Loucy (cell line): ENCODE measurements at regions not wholly inside any gene's neighbourhood (a gene's known extent, or its start where the extent isn't known, plus 50 kb on each side); places are given as distances from the start of the nearest gene placed in this dataset.

Experiments
- H2AFZ ChIP-seq: fragments of 200-600 bp; sonication (generic); 2 replicates; pipeline ENCODE4 v1.6.0; 2016; ENCODE audit warnings: antibody characterized with exemption, mild to moderate bottlenecking, low read length, moderate library complexity
- H3F3A ChIP-seq: fragments of 200-600 bp; 2 replicates; pipeline ENCODE4 v1.6.0; 2016; ENCODE audit warnings: antibody characterized with exemption, low read depth, mild to moderate bottlenecking
- H3K27me3 ChIP-seq: fragments of 200-600 bp; sonication (generic); 2 replicates; pipeline ENCODE4 v1.6.1; 2014; ENCODE audit warnings: low read length, mild to moderate bottlenecking; ENCODE audit not compliant: insufficient read depth, poor library complexity, severe bottlenecking
- H3K36me3 ChIP-seq: fragments of 200-600 bp; sonication (generic); 2 replicates; pipeline ENCODE4 v1.6.1; 2016; ENCODE audit warnings: low read length; ENCODE audit not compliant: insufficient read depth
- H3K4me1 ChIP-seq: fragments of 200-600 bp; sonication (generic); 2 replicates; pipeline ENCODE4 v1.5.1; 2014; ENCODE audit warnings: low read length, mild to moderate bottlenecking; ENCODE audit not compliant: insufficient read depth, poor library complexity, severe bottlenecking
- H3K4me2 ChIP-seq: fragments of 200-600 bp; sonication (generic); 2 replicates; pipeline ENCODE4 v1.6.0; 2014; ENCODE audit warnings: antibody characterized with exemption, low read length, low read depth, mild to moderate bottlenecking; ENCODE audit not compliant: poor library complexity, severe bottlenecking
- H3K4me3 ChIP-seq: fragments of 200-600 bp; sonication (generic); 2 replicates; pipeline ENCODE4 v1.5.1; 2014; ENCODE audit warnings: low read length, mild to moderate bottlenecking, mixed read lengths; ENCODE audit not compliant: poor library complexity, severe bottlenecking
- H3K79me2 ChIP-seq: fragments of 200-600 bp; sonication (generic); 2 replicates; pipeline ENCODE4 v1.6.1; 2014; ENCODE audit warnings: low read length; ENCODE audit not compliant: insufficient read depth
- H3K9ac ChIP-seq: fragments of 200-600 bp; sonication (generic); 2 replicates; pipeline ENCODE4 v1.6.0; 2014; ENCODE audit warnings: mild to moderate bottlenecking, low read depth, low read length, moderate library complexity; ENCODE audit not compliant: poor library complexity, severe bottlenecking
- H3K9me2 ChIP-seq: fragments of 200-600 bp; sonication (generic); replicated peaks from 2 replicates; pipeline ENCODE4 v1.6.1; 2016; ENCODE audit warnings: low read depth, low read length, mixed read lengths
- H3K9me3 ChIP-seq: fragments of 200-600 bp; sonication (generic); 2 replicates; pipeline ENCODE4 v1.6.1; 2014; ENCODE audit warnings: mild to moderate bottlenecking, antibody characterized with exemption, low read length, low read depth; ENCODE audit not compliant: insufficient read depth
- H4K20me1 ChIP-seq: fragments of 200-600 bp; sonication (generic); 2 replicates; pipeline ENCODE4 v1.6.0; 2014; ENCODE audit warnings: antibody characterized with exemption, low read length, mild to moderate bottlenecking; ENCODE audit not compliant: insufficient read depth, poor library complexity, severe bottlenecking
- EZH2phosphoT487 ChIP-seq: fragments of 200-600 bp; IDR thresholded peaks from 2 replicates; pipeline ENCODE4 v1.6.1; 2018; ENCODE audit warnings: antibody characterized with exemption, mild to moderate bottlenecking, moderate library complexity, borderline replicate concordance
- TF ChIP-seq, protein P1 (sequence below): fragments of 200-600 bp; sonication (generic); conservative IDR thresholded peaks from 2 replicates; pipeline ENCODE4 v1.5.1; 2014; ENCODE audit warnings: mild to moderate bottlenecking, antibody characterized with exemption, low read length

DNA sequence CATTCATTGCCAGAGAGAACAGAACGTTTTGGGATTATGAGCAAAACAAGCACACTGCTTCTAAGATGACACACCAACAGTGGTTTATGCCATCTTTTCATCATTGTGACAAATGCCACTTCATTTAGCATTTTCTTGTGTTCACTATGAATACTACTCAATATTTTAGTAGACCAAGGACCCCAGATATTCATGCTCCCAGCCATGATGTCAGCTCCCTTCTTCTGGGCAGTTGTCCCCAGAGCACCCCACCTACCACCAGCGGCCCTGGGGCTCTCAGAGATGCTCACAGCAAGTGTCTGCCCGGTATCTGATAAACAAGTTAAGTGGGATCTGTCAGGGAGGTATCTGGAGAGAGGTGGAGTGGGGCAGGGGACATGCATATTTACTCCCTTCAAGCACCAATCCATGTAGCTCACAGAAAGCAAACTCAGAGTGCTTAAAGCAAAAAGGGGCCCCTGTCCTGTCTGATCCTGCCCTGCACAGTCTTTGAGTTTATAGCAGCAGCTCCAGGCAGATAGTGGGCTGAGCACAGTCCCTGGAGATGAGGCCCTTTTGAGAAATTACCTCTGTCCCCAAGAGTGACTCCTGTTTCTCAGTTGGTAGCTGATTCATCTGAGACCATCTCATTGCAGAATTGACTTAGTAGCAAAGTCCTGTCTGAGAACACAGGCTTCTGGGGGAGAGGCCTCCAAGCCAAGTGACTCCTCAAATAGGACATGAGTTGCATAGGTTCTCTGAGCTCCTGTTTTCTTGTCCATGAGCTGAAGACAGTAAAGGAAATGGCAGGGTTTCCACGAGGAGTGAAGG is 281.8 kb upstream of the KLF6 start:
- Histone ChIP-seq H3K9me3 (no peaks in the 10 kb centered on the region), H3K27me3 (no peaks in the 10 kb centered on the region), H3K4me1 (no peaks in the 10 kb centered on the region), H3F3A (no peaks in the 10 kb centered on the region), H3K4me3 (no peak overlapping the region), H2AFZ (no peak overlapping the region), H3K79me2 (no peaks in the 10 kb centered on the region), H3K9ac (no peak overlapping the region), H3K36me3 (no peaks in the 10 kb centered on the region), H4K20me1 (no peaks in the 10 kb centered on the region), H3K9me2 (no peaks in the 10 kb centered on the region), H3K4me2 (no peak overlapping the region)
- TF ChIP-seq, protein P1, sequence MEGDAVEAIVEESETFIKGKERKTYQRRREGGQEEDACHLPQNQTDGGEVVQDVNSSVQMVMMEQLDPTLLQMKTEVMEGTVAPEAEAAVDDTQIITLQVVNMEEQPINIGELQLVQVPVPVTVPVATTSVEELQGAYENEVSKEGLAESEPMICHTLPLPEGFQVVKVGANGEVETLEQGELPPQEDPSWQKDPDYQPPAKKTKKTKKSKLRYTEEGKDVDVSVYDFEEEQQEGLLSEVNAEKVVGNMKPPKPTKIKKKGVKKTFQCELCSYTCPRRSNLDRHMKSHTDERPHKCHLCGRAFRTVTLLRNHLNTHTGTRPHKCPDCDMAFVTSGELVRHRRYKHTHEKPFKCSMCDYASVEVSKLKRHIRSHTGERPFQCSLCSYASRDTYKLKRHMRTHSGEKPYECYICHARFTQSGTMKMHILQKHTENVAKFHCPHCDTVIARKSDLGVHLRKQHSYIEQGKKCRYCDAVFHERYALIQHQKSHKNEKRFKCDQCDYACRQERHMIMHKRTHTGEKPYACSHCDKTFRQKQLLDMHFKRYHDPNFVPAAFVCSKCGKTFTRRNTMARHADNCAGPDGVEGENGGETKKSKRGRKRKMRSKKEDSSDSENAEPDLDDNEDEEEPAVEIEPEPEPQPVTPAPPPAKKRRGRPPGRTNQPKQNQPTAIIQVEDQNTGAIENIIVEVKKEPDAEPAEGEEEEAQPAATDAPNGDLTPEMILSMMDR: no peak
- TF ChIP-seq EZH2phosphoT487: no peak

DNA sequence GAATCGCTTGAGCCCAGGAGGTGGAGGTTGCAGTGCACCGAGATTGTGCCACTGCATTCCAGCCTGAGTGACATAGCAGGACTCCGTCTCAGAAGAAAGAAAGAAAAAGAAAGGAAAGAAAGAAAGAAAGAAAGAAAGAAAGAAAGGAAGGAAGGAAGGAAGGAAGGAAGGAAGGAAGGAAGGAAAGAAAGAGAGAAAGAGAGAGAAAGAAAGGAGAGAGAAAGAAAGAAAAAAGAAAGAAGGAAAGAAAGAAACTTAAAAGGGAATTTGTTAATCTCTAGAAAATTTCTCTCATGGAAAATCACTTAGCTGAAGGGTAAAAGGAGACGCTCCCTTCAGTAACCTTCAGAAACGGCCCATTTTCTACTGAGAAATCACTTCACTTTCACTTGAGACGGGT is 279.5 kb upstream of the KLF6 start:
- Histone ChIP-seq H3K36me3 (no peaks in the 10 kb centered on the region), H3K9me2 (no peaks in the 10 kb centered on the region), H3K4me1 (peaks cover 16% of the 10 kb centered on the region), H3K9me3 (no peaks in the 10 kb centered on the region), H3K27me3 (no peaks in the 10 kb centered on the region), H3K4me3 (no peak overlapping the region), H3K4me2 (no peak overlapping the region), H4K20me1 (no peaks in the 10 kb centered on the region), H3K79me2 (no peaks in the 10 kb centered on the region), H3K9ac (no peak overlapping the region), H3F3A (no peaks in the 10 kb centered on the region), H2AFZ (no peak overlapping the region)
- TF ChIP-seq, protein P1: no peak
- no peak for TF ChIP-seq EZH2phosphoT487

DNA sequence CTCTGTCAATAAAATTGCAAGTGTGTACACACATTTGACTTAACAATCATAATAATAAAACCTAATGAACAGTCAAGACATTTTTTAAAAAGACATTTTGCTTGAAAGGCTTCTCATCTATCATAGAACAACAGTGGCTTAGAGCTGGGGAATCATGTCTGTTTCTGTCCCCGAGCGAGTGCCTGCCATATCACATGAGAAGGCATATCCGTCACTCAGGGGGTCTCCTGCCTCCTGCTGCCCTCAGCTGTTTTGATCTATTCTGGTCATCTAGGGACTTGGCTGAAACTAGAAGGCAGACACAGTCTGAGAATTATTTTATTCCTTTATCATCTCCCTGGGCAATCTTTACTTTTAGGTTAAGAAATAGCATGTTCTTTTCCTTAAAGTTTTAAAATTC is 278.7 kb upstream of the KLF6 start:
- H3K79me2 ChIP-seq: no peaks in the 10 kb centered on the region

More for the DNA sequence above, 278.7 kb upstream of the KLF6 start:
- H3K4me3 ChIP-seq: no peak overlapping the region
- H3K9me2 ChIP-seq: no peaks in the 10 kb centered on the region
- no peak overlapping the region for H2AFZ ChIP-seq
- no peak overlapping the region for H3K9ac ChIP-seq
- H3K4me2 ChIP-seq: no peak overlapping the region
- H3K36me3 ChIP-seq: no peaks in the 10 kb centered on the region
- 0 out of 2 replicates have a peak, but pooled peaks cover under 1% of the 10 kb centered on the region for H3F3A ChIP-seq
- no peaks in the 10 kb centered on the region for H3K9me3 ChIP-seq
- TF ChIP-seq, protein P1: no peak
- no peaks in the 10 kb centered on the region for H4K20me1 ChIP-seq
- H3K4me1 ChIP-seq: peaks cover 17% of the 10 kb centered on the region
- H3K27me3 ChIP-seq: no peaks in the 10 kb centered on the region
